GM18502 (cell line): ENCODE measurements at regions not wholly inside any gene's neighbourhood (a gene's known extent, or its start where the extent isn't known, plus 50 kb on each side); places are given as distances from the start of the nearest gene placed in this dataset.

ENCODE experiments used
- ATAC-seq: cut with Tn5 transposase; IDR thresholded peaks from one replicate; pipeline ENCODE4 v1.9.1; 2021; ENCODE audit warnings: mild to moderate bottlenecking; ENCODE audit not compliant: unreplicated experiment, poor library complexity

DNA sequence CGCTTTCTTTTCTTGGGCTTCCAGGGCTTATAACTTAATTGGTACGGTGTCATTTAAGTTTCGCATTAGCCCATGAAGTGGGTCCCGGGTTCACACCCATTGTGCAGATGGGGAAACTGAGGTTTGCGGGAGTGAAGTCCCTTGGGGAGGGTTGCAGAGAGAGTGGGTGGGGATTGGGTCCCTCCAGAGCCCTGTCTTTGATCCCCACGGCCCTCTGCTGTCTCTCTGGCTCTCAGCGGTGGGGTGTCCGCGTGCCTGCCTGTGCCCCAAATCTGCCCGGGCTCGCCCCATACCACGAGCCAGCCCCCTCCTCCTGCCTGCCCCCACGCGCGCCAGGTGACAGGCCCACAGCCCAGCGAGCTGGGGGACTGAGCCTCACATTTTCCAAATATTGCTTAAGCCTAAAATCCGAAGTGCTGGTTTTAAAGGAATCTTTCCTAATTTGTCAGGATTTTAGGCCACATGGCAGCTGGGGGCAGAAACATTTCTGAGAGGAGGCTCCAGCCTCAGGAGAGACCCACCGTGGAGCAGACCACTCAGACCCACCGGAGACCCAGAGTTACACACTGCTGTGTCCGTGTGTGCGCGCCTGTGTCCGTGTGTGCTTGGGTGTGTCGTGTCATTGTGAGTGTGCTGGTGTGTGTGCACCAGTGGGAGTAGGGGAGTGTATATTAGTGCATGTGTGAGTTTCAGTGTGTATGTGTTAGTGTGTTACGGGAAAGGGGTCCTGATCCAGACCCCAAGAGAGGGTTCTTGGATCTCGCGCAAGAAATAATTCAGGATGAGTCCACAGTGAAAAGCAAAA lies 159.5 kb upstream of the IER5L start:
- no peak for ATAC-seq

- no peak for ATAC-seq
Observed at GRCh38 chr9:129336601-129337331, 158.7 kb upstream of the IER5L start.

DNA sequence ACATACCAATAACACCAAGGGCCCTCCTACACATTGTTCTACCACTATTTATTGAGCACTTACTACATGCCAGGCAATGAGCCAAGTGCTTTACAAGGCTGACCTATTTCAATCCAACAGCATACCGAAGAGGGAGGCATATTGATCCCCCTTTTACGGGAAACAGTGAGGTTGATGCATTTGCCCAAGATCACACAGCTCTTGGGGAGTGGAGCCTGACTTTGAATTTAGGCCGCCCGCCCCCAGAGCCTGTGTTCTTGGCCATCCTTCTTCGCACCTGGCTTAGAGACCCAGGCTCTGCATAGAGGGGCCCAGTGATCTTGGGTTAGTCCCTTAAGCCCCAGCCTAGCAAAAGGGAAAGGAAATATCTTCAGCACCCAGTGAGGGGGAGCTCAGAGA lies 158.1 kb upstream of the IER5L start:
- ATAC-seq, result no peak

DNA sequence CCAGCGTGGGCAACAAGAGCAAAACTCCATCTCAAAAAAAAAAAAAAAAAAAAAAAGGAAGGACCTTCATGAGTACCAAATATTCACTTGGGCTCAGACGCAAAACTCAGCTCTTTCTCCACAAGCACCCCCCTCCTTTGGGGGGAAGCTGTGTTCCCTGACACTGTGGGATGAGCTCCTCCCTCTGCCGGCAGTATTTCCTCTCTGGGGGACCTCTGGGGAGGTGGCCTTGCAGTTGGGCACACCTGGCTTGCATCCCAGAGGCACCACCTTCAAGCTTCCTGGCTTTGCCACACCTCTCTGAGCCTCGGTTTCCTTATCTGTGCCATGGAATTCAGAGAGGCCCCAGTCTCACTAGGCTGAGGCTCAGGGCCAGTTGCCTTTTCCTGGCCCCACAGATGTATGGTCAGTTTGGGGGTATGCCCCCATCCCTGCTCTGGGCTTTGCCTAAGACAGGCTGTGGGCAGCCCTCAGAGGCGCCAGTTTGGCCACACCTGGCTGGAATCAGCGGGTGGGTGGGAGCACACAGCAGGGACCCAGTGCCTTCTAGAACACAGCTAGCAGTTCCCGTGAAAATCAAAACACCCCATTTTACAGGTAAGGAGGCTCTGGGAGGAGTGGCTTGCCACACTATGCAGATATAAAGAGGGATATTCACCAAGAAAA lies 157.5 kb upstream of the IER5L start:
- no peak for ATAC-seq

DNA sequence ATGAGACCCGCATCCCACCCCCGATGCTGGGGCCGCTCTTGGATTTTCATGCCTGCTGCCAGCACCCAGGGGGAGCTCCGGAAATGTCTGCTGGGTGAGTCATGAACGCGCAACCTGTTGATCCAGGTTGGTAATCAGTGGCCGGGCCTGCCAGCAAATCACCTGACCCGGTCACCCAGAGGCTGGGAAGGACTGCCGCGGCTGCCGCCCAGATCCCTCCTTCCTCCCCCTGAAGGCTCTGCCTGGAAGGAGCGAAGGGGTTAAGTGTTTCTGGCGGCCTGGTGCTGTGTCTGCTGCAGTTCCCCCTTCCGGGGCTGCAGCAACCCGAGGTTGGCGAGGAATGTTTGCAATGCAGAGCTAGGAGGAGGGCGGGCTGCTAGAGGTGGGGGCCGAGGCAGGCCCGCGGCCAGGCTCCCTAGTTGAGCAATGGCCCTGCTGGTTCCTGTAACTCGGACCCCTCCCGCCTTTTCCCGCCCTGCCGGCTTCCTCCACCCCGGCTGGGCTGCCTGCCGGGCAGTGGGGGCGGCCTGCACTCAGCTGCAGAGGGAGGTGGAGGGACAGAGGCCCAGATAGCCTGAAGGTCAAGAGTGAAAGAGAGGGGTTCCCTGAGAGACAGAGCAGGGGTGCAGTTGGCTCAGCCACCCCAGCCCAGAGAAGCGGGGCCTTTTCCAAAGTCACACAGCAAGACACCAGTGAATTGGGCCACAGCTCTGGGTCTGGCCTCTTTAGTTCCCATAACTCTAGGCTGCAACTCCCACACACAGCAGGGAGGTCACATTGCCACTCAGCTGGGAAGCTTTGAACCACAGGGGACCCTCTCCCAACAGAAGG lies 156.3 kb upstream of the IER5L start:
- ATAC-seq, result no peak

DNA sequence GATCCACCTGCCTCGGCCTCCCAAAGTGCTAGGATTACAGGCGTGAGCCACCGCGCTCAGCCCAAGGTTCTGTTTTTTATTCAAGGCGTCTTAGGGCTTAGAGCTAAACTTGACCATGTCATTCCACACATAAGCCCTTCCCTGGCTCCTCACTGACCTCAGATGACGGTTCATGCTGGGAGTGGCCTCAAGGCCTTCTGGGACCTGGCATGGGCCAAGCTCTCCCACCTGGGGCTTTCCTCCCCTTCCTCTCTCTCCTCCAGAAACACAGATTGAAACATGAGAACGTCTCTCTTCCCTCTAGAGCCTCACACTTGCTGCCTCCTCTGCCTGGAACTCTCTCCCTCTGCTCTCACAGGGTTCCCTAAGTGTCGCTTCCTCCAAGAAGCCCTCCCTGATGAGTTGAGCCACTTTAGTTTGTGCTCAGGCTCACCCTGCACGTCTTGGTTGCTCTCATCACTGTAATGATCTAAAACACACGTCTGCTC lies 155.6 kb upstream of the IER5L start:
- no peak for ATAC-seq

- ATAC-seq, result no peak
Observed at GRCh38 chr9:129332581-129332980, 154.5 kb upstream of the IER5L start.

DNA sequence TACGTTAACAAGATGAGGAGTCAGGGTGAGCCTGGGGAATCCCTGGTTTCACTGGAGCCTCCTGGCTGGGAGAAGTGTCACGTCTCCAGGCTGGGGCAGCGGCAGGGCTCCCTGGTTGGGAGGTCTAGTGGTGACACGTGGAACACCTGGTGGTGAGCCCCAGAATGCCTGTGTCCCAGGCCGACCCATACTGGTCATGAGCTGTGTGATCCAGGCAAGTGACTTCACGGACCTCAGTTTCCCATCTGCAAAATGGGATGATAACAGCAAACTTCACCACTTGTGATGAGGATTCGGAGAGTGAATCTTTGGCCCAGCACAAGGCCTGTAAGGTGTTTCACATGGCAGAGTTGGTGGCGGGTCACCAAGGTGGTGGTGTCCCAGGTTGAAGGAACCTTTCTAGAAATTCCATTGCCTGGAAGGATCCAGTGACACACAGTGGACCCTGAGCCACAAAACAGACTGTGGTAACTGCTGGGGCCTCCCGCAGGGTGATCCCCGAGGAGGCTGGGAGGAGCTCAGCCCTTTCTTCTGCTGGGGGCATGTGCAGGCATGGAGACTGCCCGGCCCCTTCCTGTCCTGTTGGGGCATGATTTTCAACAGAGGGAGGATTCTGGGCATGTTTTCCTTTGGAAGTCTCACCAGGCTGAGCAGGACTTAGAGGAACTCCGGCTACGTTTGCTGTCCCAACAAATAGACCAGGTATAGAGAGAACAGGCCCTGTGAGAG lies 153.9 kb upstream of the IER5L start:
- ATAC-seq, result no peak

GRCh38 chr9:129331493-129331765 lies 153.4 kb upstream of the IER5L start:
- ATAC-seq, result no peak

DNA sequence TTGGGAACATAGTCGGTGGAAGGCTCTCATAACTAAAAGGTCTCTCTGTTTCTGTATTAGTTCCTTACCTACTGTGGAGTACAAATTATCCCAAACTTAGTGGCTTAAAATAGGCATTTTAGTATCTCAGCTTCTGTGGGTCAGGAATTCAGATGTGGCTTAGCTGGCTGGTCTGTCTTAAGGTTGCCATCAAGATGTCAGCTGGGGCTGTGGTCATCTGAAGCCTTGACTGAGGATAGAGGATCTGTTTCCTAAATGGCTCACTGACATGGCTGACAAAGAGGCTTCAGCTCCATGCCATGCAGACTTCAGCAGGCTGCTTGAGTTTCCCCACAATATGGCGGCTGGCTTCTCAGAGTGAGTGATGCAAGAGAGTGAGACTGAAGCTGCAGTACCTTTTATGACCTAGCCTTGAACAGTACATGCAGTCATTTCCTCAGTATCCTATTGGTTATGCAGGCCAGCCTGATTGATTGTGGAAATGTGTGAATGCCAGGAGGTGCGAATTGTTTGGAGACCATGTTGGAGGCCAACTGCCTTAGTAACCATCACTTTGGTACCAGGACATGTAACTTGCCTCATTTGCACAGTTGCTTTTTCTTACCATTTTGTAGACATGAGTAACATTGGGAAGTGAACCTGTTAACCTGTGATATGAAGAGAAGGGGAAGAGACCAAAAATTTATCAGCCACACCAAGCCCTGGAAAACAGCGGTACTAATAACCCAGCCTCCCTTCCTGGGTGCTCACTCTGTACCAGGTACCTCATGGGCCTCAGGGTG lies 152.8 kb upstream of the IER5L start:
- ATAC-seq, result no peak

- no peak for ATAC-seq
Observed at GRCh38 chr9:129328355-129329042, 150.4 kb upstream of the IER5L start.

DNA sequence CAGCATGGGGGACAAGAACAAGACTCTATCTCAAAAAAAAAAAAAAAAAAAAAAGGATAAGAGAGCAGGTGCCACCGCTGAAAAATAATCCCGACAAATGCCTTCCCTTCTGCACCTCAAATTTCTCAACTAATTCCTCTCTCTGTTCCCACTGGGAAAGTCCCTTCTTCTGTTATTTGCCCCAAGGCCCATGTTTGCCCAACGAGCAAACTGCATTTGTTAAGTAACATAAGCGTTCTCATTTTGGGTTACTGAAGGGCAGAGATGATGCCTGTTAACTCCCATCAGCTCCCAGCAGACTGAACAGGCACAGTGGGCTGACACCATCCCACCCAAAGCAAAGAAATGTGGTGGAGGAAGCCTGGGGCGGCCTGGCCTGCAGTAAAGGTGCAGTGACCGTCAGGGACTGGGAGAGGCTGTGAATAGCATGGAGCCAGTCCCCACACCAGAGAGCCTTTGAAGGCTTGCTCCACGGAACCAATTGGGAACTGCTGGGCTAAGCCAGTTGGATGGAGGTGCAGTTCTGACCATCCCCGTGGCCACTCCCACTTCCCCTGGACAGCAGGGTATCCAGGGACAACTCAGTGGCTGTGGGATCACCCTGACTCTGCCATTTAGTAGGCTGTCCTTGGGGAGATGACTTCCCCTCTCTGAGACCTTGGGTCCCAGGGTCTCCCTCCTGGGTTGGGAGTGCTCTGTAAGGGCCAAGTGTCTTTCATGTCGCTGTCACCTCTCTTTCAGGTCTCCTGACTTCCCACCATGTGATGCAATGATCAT lies 149.7 kb upstream of the IER5L start:
- no peak for ATAC-seq

DNA sequence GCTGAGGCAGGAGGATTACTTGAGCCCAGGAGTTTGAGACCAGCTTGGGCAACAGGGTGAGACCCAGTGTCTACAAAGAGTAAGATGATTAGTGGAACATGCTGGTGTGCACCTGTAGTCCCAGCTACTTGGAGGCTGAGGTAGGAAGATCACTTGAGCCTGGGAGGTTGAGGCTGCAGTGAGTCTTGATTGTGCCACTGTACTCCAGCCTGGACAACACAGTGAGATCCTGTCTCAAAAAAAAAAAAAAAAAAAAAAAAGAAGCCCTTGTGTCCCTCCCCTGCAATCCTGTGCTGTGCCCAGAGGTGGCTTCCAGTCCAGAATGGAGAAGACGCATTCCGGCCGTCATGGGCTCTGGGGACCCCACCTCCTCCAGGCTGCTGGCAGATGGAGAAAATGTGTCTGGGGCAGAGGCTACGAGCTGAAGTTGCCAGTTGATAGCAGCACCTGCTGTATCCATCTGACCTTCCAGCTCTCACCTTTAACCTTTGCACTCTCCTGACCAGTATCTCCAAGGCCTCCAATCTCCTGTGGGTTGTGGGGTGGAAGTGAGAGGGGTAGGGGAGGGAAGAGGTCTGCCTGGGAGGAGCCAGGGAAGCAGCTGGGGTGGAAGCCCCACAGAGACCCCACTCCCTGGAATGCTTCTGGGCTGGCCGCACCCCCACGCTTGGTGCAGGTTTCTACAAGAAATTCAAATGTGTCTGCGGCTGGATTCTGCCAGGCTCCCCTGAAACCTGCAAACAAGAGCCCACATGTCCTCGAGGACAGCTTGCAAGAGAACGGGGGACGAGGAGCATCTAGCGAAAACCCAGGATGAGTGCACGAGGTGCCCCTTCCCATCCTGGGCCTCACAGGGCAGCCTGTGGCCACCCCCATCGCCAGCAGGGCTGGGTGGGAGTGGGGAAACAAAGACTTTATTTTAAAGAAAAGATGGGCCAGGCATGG lies 148.3 kb upstream of the IER5L start:
- no peak for ATAC-seq

DNA sequence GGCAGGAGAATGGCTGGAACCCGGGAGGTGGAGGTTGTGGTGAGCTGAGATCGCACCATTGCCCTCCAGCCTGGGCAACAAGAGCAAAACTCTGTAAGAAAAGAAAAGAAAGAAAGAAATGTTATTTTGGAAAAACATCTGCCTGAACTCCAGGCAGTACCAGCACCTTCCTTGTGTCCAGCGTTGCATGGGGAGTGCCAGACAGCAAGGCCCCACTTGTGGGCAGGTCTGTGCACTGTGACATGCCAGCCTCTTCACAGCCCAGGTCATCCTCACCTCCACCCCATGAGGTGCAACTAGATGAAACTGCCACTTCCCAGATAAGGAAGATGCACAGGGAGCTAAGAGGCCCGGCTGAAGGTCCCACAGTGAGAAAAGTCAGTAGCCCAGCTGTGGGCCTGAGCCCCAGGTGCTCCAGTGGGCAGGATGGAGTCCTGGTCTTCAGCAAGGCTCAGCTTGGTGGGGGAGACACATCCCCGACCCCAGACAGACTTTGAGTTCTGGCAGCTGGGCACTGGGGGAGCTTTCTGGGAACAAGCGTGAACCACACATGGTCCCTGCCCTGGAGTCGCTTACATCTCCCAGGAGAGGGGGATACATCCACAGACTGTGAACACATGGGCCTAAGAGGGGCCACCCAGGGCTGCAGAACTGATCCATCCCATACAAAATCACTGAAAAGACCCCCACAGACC lies 146.9 kb upstream of the IER5L start:
- no peak for ATAC-seq

GRCh38 chr9:129323999-129324553 lies 146.0 kb upstream of the IER5L start:
- no peak for ATAC-seq
